Mesendoderm (in vitro differentiated cells): ENCODE measurements at regions not wholly inside any gene's neighbourhood (a gene's known extent, or its start where the extent isn't known, plus 50 kb on each side); places are given as distances from the start of the nearest gene placed in this dataset.
"Not testable (repeated sequence)": the region's sequence is repeated elsewhere in the genome, so short reads cannot be mapped to it uniquely, and the experiment has no call there.

Source experiments
- DNase-seq: peaks from one replicate; pipeline ENCODE4 v3.0.0; 2013
- H2AK5ac ChIP-seq: 2 replicates; pipeline ENCODE4 v1.6.1; 2013; ENCODE audit warnings: low read length, inconsistent platforms
- H2BK120ac ChIP-seq: 2 replicates; pipeline ENCODE4 v1.6.1; 2013; ENCODE audit warnings: low read depth, mild to moderate bottlenecking, low read length, moderate library complexity, mixed read lengths
- H2BK15ac ChIP-seq: replicated peaks from 2 replicates; pipeline ENCODE4 v1.6.1; 2013; ENCODE audit warnings: low read depth, mild to moderate bottlenecking, moderate library complexity
- H2BK5ac ChIP-seq: 2 replicates; pipeline ENCODE4 v1.6.1; 2013; ENCODE audit warnings: low read length, inconsistent platforms
- H3K18ac ChIP-seq: 2 replicates; pipeline ENCODE4 v1.6.1; 2013; ENCODE audit warnings: mild to moderate bottlenecking, low read length, mixed read lengths
- H3K23ac ChIP-seq: one replicate; pipeline ENCODE4 v1.6.1; 2013; ENCODE audit warnings: low read length
- H3K27ac ChIP-seq: 2 replicates; pipeline ENCODE4 v1.5.1; 2013; ENCODE audit warnings: low read depth, mild to moderate bottlenecking, inconsistent platforms, low read length, moderate library complexity
- H3K27me3 ChIP-seq: 2 replicates; pipeline ENCODE4 v1.6.1; 2013; ENCODE audit warnings: low read length, control low read depth, mild to moderate bottlenecking, inconsistent platforms; ENCODE audit not compliant: insufficient read depth, poor library complexity
- H3K36me3 ChIP-seq: 2 replicates; pipeline ENCODE4 v1.6.1; 2013; ENCODE audit warnings: low read length, inconsistent platforms; ENCODE audit not compliant: control insufficient read depth, insufficient read depth
- H3K4ac ChIP-seq: one replicate; pipeline ENCODE4 v1.6.1; 2013; ENCODE audit warnings: low read depth, mild to moderate bottlenecking, low read length, moderate library complexity
- H3K4me1 ChIP-seq: 2 replicates; pipeline ENCODE4 v1.6.1; 2013; ENCODE audit warnings: low read depth, low read length, inconsistent platforms; ENCODE audit not compliant: control insufficient read depth
- H3K4me2 ChIP-seq: 2 replicates; pipeline ENCODE4 v1.6.1; 2013; ENCODE audit warnings: low read length
- H3K4me3 ChIP-seq: 2 replicates; pipeline ENCODE4 v1.5.1; 2013; ENCODE audit warnings: mild to moderate bottlenecking, low read length
- H3K56ac ChIP-seq: one replicate; pipeline ENCODE4 v1.6.1; 2013; ENCODE audit warnings: low read length
- H3K79me1 ChIP-seq: 2 replicates; pipeline ENCODE4 v1.6.1; 2013; ENCODE audit warnings: low read length, inconsistent platforms
- H3K79me2 ChIP-seq: 2 replicates; pipeline ENCODE4 v1.6.1; 2013; ENCODE audit warnings: mild to moderate bottlenecking, low read length; ENCODE audit not compliant: control insufficient read depth, insufficient read depth
- H3K9ac ChIP-seq: 2 replicates; pipeline ENCODE4 v1.6.1; 2013; ENCODE audit warnings: low read length, inconsistent platforms
- H4K5ac ChIP-seq: one replicate; pipeline ENCODE4 v1.6.1; 2013; ENCODE audit warnings: low read length
- H4K8ac ChIP-seq: one replicate; pipeline ENCODE4 v1.6.1; 2013; ENCODE audit warnings: low read depth, mild to moderate bottlenecking, control low read depth, low read length, moderate library complexity
- WGBS: extraction: QIAGEN DNeasy Blood & Tissue Kit; methylation state at CpG from one replicate; pipeline ENCODE4 v1.1.7; 2013; ENCODE audit warnings: low lambda C conversion rate, missing lambda C conversion rate; ENCODE audit not compliant: insufficient coverage; ENCODE audit errors: extremely low coverage; 5-methylcytosine and 5-hydroxymethylcytosine counted together

- Histone ChIP-seq H3K23ac (no peak overlapping the region), H4K8ac (no peak overlapping the region), H3K4me3 (no peak overlapping the region), H3K18ac (no peak overlapping the region), H2BK15ac (no peak overlapping the region), H3K4ac (no peak overlapping the region), H2BK5ac (no peak overlapping the region), H4K5ac (no peak overlapping the region), H3K79me1 (no peaks in the 10 kb centered on the region), H3K36me3 (no peaks in the 10 kb centered on the region), H2BK120ac (no peak overlapping the region), H2AK5ac (no peak overlapping the region), H3K4me1 (no peaks in the 10 kb centered on the region), H3K56ac (no peak overlapping the region), H3K79me2 (no peaks in the 10 kb centered on the region), H3K27ac (no peak overlapping the region), H3K9ac (no peak overlapping the region), H3K4me2 (no peak overlapping the region), H3K27me3 (no peaks in the 10 kb centered on the region)
- WGBS = no CpG with 5 or more reads among the region's 3 CpGs
- DNase-seq = no peak
Observed at GRCh38 chr10:107970512-107970911, 806.0 kb upstream of the SORCS1 start.

GRCh38 chr10:107969936-107970335, 805.4 kb upstream of the SORCS1 start:
- H3K4ac ChIP-seq = no peak overlapping the region
- no peak overlapping the region for H4K5ac ChIP-seq
- no peaks in the 10 kb centered on the region for H3K4me1 ChIP-seq
- H2BK120ac ChIP-seq = no peak overlapping the region
- no peak overlapping the region for H2AK5ac ChIP-seq
- no CpG with 5 or more reads among the region's 3 CpGs for WGBS
- DNase-seq = no peak
- no peak overlapping the region for H3K18ac ChIP-seq
- no peaks in the 10 kb centered on the region for H3K27me3 ChIP-seq
- H3K4me3 ChIP-seq = no peak overlapping the region
- H3K4me2 ChIP-seq = no peak overlapping the region
- H3K9ac ChIP-seq = no peak overlapping the region
- no peaks in the 10 kb centered on the region for H3K79me2 ChIP-seq
- no peak overlapping the region for H2BK5ac ChIP-seq
- no peak overlapping the region for H3K23ac ChIP-seq
- no peak overlapping the region for H2BK15ac ChIP-seq
- no peaks in the 10 kb centered on the region for H3K36me3 ChIP-seq
- no peak overlapping the region for H3K27ac ChIP-seq
- H3K79me1 ChIP-seq = no peaks in the 10 kb centered on the region
- no peak overlapping the region for H4K8ac ChIP-seq
- no peak overlapping the region for H3K56ac ChIP-seq

- Histone ChIP-seq H4K5ac (no peak overlapping the region), H4K8ac (no peak overlapping the region), H2AK5ac (no peak overlapping the region), H3K23ac (no peak overlapping the region), H3K36me3 (no peaks in the 10 kb centered on the region), H3K79me1 (no peaks in the 10 kb centered on the region), H3K9ac (no peak overlapping the region), H3K4me2 (no peak overlapping the region), H2BK120ac (no peak overlapping the region), H3K4me1 (no peaks in the 10 kb centered on the region), H3K27ac (no peak overlapping the region), H3K4me3 (no peak overlapping the region), H3K27me3 (no peaks in the 10 kb centered on the region), H3K4ac (no peak overlapping the region), H2BK15ac (no peak overlapping the region), H3K18ac (no peak overlapping the region), H3K56ac (no peak overlapping the region), H3K79me2 (no peaks in the 10 kb centered on the region), H2BK5ac (no peak overlapping the region)
- no peak for DNase-seq
Observed at GRCh38 chr10:107966826-107967225, 802.3 kb upstream of the SORCS1 start.

GRCh38 chr10:107952649-107953556, 788.4 kb upstream of the SORCS1 start:
- H3K79me1 ChIP-seq = no peaks in the 10 kb centered on the region
- no CpG with 5 or more reads among the region's 6 CpGs for WGBS
- H2BK5ac ChIP-seq = peak overlapping the region; percentile 62
- H3K79me2 ChIP-seq = no peaks in the 10 kb centered on the region
- DNase-seq = peak; percentile 86
- H4K8ac ChIP-seq = no peak overlapping the region
- no peak overlapping the region for H2BK120ac ChIP-seq
- H3K27ac ChIP-seq = peak overlapping the region; percentile 9
- no peak overlapping the region for H3K23ac ChIP-seq
- H2BK15ac ChIP-seq = no peak overlapping the region
- no peak overlapping the region for H3K9ac ChIP-seq
- H3K4me3 ChIP-seq = no peak overlapping the region
- H3K36me3 ChIP-seq = no peaks in the 10 kb centered on the region
- no peak overlapping the region for H3K4ac ChIP-seq
- H2AK5ac ChIP-seq = no peak overlapping the region
- no peak overlapping the region for H3K4me2 ChIP-seq
- no peaks in the 10 kb centered on the region for H3K27me3 ChIP-seq
- peak overlapping the region; percentile 65 for H3K56ac ChIP-seq
- peaks cover 6% of the 10 kb centered on the region for H3K4me1 ChIP-seq
- H3K18ac ChIP-seq = no peak overlapping the region
- no peak overlapping the region for H4K5ac ChIP-seq

GRCh38 chr10:107950411-107951062, 786.0 kb upstream of the SORCS1 start:
- WGBS = no CpG with 5 or more reads among the region's 33 CpGs
- not testable (repeated sequence) for H3K9ac ChIP-seq, H3K18ac ChIP-seq, H3K79me1 ChIP-seq, H2BK120ac ChIP-seq, H3K56ac ChIP-seq, H3K36me3 ChIP-seq, H2BK15ac ChIP-seq, H3K4me3 ChIP-seq, H3K27ac ChIP-seq, H4K8ac ChIP-seq, H3K27me3 ChIP-seq, H2BK5ac ChIP-seq, H4K5ac ChIP-seq, H3K23ac ChIP-seq, H3K4me2 ChIP-seq, H2AK5ac ChIP-seq, H3K4ac ChIP-seq, H3K4me1 ChIP-seq, DNase-seq, H3K79me2 ChIP-seq
